ENCODE measurements at regions not wholly inside any gene's neighbourhood (a gene's known extent, or its start where the extent isn't known, plus 50 kb on each side); places are given as distances from the start of the nearest gene placed in this dataset.

DNA sequence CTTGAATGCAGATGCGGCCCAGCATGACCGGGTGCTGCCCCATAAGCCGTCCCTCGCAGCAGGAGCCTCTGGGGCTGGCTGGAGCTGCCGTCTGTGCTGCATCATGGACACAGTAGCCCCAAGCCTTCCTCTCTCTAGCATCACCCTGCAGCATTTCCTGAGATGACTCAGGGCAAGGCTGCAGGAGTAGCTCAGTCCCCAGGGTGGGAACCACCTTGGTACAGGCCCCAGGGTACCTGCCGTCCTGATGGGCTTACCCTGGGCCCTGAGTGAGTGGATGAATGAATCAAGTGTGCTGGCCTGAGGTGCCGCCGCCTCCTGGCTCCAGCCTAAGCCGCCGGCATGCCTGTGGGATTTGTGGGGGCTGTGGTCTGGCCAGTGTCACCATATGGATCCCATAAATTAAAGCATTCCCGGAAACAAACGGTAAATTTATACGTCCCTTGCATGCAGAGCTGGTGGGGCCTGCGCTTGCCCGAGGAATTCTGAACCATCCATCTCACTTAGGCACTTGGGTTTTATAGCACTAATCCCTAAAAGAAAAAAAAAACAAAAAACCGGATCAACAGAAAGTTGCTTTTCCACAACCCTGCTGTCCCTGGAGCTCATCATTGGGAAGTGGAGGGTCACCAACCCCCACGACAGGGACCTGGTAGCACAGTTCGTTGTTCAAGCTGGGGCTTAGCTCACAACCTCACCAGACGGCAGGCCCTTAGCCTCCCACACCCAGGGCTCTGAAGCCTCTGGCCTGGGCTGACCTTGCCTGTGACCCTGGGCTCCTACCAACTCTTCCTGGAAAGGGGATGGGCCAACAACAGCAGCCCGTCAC, 242.6 kb upstream of the CIBAR2 start:
- H3K9me3 ChIP-seq (ENCODE audit: control insufficient read depth in 1 of 2, low read length in 2 of 2), result peaks cover 0 to 3% of the 10 kb centered on the region in 2 donors
- H3K36me3 ChIP-seq (ENCODE audit: control insufficient read depth in 1 of 2, insufficient read depth in 2 of 2, low read length in 2 of 2), result no peaks in the 10 kb centered on the region
- no peak overlapping the region for H3K4me3 ChIP-seq (ENCODE audit: low read depth in 1 of 2, low read length in 2 of 2)
- no peaks in the 10 kb centered on the region for H3K27me3 ChIP-seq (ENCODE audit: low read depth, low read length)
- peaks cover 9 to 39% of the 10 kb centered on the region in 2 donors for H3K4me1 ChIP-seq (ENCODE audit: control insufficient read depth in 1 of 2, insufficient read depth in 2 of 2, low read length in 2 of 2)
- no peak overlapping the region for H3K27ac ChIP-seq (ENCODE audit: low read length)

DNA sequence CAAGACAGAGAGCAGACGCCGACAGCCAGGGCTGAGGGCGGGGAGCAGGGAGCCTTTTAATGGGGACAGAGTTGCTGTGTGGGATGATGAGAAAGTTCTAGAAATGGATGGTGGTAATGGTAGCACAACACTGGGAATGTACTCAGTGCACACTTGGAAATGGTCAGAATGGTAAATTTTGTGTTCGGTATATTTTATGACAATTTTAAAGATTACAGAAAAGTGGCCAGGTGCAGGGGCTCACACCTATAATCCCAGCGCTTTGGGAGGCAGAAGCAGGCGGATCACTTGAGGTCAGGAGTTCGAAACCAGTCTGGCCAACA, 243.2 kb upstream of the CIBAR2 start:
- no peaks in the 10 kb centered on the region for H3K27me3 ChIP-seq (ENCODE audit: low read depth, low read length)
- H3K9me3 ChIP-seq (ENCODE audit: control insufficient read depth in 1 of 2, low read length in 2 of 2), result peaks cover 0 to 3% of the 10 kb centered on the region in 2 donors
- no peak overlapping the region for H3K27ac ChIP-seq (ENCODE audit: low read length)

DNA sequence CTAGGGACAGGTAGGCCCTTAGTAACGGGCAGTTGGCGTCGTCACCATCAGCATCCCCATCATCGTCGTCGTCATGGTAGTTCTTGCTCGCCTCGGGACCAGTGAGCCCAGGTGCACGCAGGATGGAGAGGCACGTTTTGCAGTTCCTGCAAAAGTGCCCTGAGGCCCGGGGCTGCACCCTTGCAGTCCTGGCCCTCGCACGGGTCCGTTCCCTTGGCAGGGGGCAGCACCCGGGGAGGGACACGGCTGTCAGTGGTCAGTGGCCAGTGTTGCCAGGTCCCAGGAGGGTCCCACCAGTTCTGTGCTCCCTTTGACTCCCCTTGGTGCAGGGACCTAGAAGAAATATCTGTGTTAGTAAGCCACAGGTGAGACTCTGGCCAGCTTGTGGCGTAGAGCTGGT, 243.9 kb upstream of the CIBAR2 start:
- Histone ChIP-seq H3K9me3 (ENCODE audit: control insufficient read depth in 1 of 2, low read length in 2 of 2) (peaks cover 0 to 3% of the 10 kb centered on the region in 2 donors), H3K4me3 (ENCODE audit: low read depth in 1 of 2, low read length in 2 of 2) (no peak overlapping the region), H3K36me3 (ENCODE audit: control insufficient read depth in 1 of 2, insufficient read depth in 2 of 2, low read length in 2 of 2) (no peaks in the 10 kb centered on the region), H3K27me3 (ENCODE audit: low read depth, low read length) (no peaks in the 10 kb centered on the region), H3K27ac (ENCODE audit: low read length) (no peak overlapping the region), H3K4me1 (ENCODE audit: control insufficient read depth in 1 of 2, insufficient read depth in 2 of 2, low read length in 2 of 2) (peaks cover 6 to 27% of the 10 kb centered on the region in 2 donors)

More for the DNA sequence above, 243.2 kb upstream of the CIBAR2 start:
- H3K4me3 ChIP-seq (ENCODE audit: low read depth in 1 of 2, low read length in 2 of 2), result no peak overlapping the region
- peaks cover 8 to 34% of the 10 kb centered on the region in 2 donors for H3K4me1 ChIP-seq (ENCODE audit: control insufficient read depth in 1 of 2, insufficient read depth in 2 of 2, low read length in 2 of 2)
- H3K36me3 ChIP-seq (ENCODE audit: control insufficient read depth in 1 of 2, insufficient read depth in 2 of 2, low read length in 2 of 2), result no peaks in the 10 kb centered on the region

DNA sequence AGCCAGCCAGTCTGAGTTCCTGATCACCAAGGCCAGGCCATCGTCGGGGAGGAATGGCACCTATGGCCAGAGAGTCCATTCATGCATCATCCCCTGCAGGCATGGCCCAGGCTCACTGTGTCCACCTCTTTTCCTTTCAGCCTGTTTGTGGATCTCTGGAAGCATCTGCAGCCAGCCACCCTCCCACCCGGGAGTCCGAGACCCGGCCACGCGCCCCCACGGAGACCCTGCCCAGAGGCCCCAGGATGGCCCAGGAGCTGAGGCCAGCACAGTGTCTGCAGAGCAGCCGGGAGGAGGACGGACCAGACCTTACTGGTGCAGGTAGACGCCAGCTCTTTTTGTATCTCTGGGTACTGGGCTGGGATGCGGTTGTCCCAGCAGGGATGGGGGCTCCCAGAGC, 245.1 kb upstream of the CIBAR2 start:
- H3K9me3 ChIP-seq (ENCODE audit: control insufficient read depth in 1 of 2, low read length in 2 of 2), result peaks cover 0 to 3% of the 10 kb centered on the region in 2 donors
- no peak overlapping the region for H3K27ac ChIP-seq (ENCODE audit: low read length)
- no peaks in the 10 kb centered on the region for H3K27me3 ChIP-seq (ENCODE audit: low read depth, low read length)
- H3K36me3 ChIP-seq (ENCODE audit: control insufficient read depth in 1 of 2, insufficient read depth in 2 of 2, low read length in 2 of 2), result no peaks in the 10 kb centered on the region
- peaks cover 6 to 22% of the 10 kb centered on the region in 2 donors for H3K4me1 ChIP-seq (ENCODE audit: control insufficient read depth in 1 of 2, insufficient read depth in 2 of 2, low read length in 2 of 2)
- no peak overlapping the region for H3K4me3 ChIP-seq (ENCODE audit: low read depth in 1 of 2, low read length in 2 of 2)

DNA sequence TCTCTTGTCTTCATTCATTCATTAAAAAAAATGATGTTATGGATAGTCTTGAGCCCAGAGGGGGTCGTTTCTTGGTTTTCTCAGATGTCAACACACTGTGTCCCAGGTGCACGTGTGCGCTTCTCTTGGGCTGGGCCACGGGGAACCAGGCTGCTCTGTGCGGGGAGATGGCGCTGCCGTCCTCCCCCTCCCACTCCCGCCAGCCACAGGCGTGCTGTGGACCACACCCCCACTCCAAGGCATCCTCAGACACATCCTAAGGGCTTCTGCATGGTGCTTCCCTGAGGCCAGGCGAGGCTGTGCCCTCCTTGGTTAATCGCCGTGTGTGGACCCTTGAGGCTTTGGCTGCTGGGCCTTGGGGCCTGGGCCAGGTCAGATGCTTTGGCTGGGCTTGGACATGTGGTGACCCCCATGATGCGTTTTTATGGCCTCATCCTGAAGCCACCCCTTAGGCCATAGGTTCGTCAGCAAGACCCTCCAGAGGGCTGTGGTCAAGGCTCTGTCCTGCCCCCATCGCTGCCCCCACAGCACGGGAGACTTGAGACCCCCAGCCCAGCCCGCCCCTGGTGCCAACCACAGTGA, 245.7 kb upstream of the CIBAR2 start:
- peaks cover 0 to 1% of the 10 kb centered on the region in 2 donors for H3K9me3 ChIP-seq (ENCODE audit: control insufficient read depth in 1 of 2, low read length in 2 of 2)
- no peaks in the 10 kb centered on the region for H3K36me3 ChIP-seq (ENCODE audit: control insufficient read depth in 1 of 2, insufficient read depth in 2 of 2, low read length in 2 of 2)
- no peaks in the 10 kb centered on the region for H3K27me3 ChIP-seq (ENCODE audit: low read depth, low read length)
- H3K4me1 ChIP-seq (ENCODE audit: control insufficient read depth in 1 of 2, insufficient read depth in 2 of 2, low read length in 2 of 2), result peaks cover 6 to 22% of the 10 kb centered on the region in 2 donors
- no peak overlapping the region for H3K27ac ChIP-seq (ENCODE audit: low read length)
- no peak overlapping the region for H3K4me3 ChIP-seq (ENCODE audit: low read depth in 1 of 2, low read length in 2 of 2)

DNA sequence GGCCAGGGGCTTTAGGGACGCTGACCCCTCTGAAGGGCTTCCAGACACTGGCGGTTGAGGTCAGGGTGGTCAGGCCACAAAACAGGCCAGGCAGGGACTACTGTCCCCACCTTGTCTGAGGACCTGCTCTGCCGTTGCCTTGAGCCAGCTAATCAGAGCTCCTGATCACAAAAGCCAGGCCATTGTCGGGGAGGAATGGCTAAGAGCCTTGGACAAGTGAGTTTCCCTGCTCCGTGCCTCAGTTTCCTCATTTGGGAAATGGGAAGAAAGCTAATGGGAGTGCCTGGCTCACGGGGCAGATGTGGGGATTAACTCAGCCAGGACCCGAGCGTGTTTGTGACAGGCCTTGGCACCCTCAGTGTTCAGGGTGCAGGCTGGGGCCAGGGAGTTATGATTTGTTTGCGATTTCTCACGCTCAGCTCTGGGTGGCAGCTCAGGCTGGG, 246.5 kb upstream of the CIBAR2 start:
- Histone ChIP-seq H3K27me3 (ENCODE audit: low read depth, low read length) (no peaks in the 10 kb centered on the region), H3K4me1 (ENCODE audit: control insufficient read depth in 1 of 2, insufficient read depth in 2 of 2, low read length in 2 of 2) (peaks cover 6 to 22% of the 10 kb centered on the region in 2 donors), H3K27ac (ENCODE audit: low read length) (no peak overlapping the region)

DNA sequence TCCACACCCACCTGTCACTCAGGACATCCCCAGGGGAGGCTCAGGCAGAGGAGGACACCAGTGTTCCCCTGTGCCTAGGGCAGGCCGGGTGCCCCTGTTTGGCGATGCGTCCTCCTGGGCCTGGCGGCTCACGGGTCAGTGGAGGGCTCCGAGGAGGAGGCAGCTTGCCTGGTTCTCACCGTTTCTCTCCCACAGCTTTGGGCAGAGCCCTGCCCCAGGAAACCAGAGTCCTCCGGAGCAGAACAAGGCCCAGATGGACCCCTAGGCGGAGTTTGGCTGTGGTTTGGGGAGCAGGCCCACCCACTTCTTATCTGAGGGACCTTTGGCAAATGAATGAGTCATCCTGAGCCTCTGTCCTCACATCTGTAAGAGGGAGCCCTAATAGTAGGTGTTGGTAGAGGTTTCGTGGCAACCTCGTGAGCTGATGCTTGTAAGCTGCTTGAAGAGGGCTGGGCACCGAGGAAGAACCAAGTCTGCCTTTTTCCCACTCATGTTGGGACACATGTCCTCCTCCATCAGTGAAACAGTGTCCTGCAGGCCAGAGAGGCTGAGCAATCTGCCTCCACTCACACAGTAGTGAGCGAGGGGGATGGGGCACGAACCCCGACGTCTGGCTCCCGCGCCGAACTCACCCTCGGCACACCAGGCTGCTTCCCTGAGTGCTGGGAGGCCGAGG, 247.0 kb upstream of the CIBAR2 start:
- H3K36me3 ChIP-seq (ENCODE audit: control insufficient read depth in 1 of 2, insufficient read depth in 2 of 2, low read length in 2 of 2), result no peaks in the 10 kb centered on the region
- no peaks in the 10 kb centered on the region for H3K27me3 ChIP-seq (ENCODE audit: low read depth, low read length)
- peaks cover 6 to 26% of the 10 kb centered on the region in 2 donors for H3K4me1 ChIP-seq (ENCODE audit: control insufficient read depth in 1 of 2, insufficient read depth in 2 of 2, low read length in 2 of 2)
- no peak overlapping the region for H3K27ac ChIP-seq (ENCODE audit: low read length)
- H3K4me3 ChIP-seq (ENCODE audit: low read depth in 1 of 2, low read length in 2 of 2), result no peak overlapping the region
- H3K9me3 ChIP-seq (ENCODE audit: control insufficient read depth in 1 of 2, low read length in 2 of 2), result no peaks in the 10 kb centered on the region

More for the DNA sequence above, 246.5 kb upstream of the CIBAR2 start:
- Histone ChIP-seq H3K9me3 (ENCODE audit: control insufficient read depth in 1 of 2, low read length in 2 of 2) (no peaks in the 10 kb centered on the region), H3K36me3 (ENCODE audit: control insufficient read depth in 1 of 2, insufficient read depth in 2 of 2, low read length in 2 of 2) (no peaks in the 10 kb centered on the region), H3K4me3 (ENCODE audit: low read depth in 1 of 2, low read length in 2 of 2) (no peak overlapping the region)

DNA sequence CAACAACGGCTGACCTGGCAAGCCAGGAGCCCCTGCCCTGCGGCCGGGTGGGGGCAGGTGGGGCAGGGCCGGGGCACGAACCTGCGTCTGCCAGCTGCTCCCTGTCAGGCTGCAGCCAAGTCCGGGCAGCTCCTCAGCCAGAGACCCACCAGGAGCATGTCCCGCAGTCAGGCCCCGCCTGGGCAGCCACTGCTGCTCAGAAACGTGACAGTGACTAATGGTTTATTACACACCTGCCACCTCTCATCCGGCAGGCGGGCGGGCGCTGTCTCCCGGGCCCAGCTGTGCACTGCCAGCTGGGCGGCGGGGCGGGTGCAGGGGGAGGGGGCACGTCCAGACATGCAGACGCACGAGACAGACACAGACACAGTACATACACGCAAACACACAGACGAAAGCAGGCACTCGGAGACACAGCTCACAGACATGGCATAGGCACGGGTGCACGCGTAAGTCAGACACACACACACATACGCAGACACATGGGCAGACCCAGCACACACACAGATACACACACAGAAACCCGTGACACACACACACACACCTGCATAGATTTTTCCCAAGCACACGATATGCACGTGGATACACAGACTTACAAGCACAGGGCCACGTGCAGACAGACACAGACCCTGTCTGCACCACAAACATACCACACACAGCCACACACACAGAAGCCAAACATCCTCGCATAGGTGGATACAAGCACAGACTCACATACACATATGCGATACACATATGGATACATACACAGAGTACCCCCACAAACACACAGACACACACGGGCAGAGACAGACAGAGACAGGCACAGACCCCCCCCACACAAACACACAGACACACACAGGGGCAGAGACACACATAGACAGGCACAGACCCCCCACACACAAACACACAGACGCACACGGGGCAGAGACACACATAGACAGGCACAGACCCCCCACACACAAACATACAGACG, 248.3 kb upstream of the CIBAR2 start:
- Histone ChIP-seq H3K36me3 (ENCODE audit: control insufficient read depth in 1 of 2, insufficient read depth in 2 of 2, low read length in 2 of 2) (no peaks in the 10 kb centered on the region), H3K9me3 (ENCODE audit: control insufficient read depth in 1 of 2, low read length in 2 of 2) (no peaks in the 10 kb centered on the region), H3K27ac (ENCODE audit: low read length) (no peak overlapping the region), H3K27me3 (ENCODE audit: low read depth, low read length) (no peaks in the 10 kb centered on the region), H3K4me3 (ENCODE audit: low read depth in 1 of 2, low read length in 2 of 2) (no peak overlapping the region), H3K4me1 (ENCODE audit: control insufficient read depth in 1 of 2, insufficient read depth in 2 of 2, low read length in 2 of 2) (peaks cover 6 to 21% of the 10 kb centered on the region in 2 donors)

DNA sequence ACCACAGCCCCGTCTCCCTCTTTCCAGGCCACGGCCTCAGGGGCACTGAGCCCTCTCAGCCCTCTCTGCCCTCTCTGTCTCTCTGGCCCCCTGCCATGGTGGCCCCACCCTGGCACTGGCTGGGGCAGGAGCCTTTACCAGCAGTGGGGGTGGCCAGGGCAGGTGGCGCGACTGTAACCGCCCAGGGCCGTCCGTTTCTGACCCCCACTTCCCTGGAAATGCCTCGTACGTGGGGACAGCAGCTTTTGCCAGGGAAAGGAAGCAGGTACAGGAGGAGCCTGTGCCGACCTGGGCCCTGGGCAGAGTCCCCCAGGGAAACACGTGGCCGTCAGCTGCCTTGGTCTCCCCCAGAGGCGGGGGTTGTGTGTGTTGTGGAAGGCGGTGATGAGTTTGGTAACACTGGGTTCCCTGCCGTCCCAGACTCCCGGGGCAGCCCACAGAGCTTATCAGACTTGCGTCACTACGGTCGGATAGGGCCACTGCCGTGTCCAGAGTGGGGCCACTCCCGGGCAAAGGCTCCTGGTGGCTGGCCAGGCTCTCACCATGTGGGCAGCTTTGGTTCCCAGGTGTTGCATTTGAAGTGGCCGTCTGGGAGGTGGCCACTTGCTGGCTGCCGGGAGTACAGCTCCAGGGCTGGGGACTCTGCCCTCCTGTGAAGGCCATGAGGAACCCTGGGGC, 249.3 kb upstream of the CIBAR2 start:
- H3K4me1 ChIP-seq (ENCODE audit: control insufficient read depth in 1 of 2, insufficient read depth in 2 of 2, low read length in 2 of 2), result peaks cover 6 to 29% of the 10 kb centered on the region in 2 donors
- no peaks in the 10 kb centered on the region for H3K27me3 ChIP-seq (ENCODE audit: low read depth, low read length)
- H3K36me3 ChIP-seq (ENCODE audit: control insufficient read depth in 1 of 2, insufficient read depth in 2 of 2, low read length in 2 of 2), result no peaks in the 10 kb centered on the region
- H3K4me3 ChIP-seq (ENCODE audit: low read depth in 1 of 2, low read length in 2 of 2), result no peak overlapping the region
- H3K9me3 ChIP-seq (ENCODE audit: control insufficient read depth in 1 of 2, low read length in 2 of 2), result no peaks in the 10 kb centered on the region
- H3K27ac ChIP-seq (ENCODE audit: low read length), result no peak overlapping the region

DNA sequence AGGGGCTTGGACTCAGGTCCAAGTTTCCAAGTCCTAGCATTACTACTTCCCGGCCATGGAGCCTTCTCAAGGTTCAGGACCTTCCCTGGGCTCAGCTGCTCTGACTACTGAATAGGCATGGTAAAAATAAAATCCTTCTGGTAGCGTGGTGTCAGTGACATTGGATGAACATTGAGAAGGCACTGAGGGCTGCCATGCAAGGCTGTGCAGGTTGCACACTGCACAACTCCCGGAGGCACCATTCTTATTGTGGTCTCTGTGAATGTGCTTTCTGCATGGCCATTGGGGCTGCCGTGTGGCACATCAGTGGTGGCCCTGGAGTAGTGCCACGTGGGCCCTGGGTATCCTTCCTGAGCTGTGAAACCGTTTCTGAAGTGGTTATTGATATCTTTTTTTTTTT, 250.2 kb upstream of the CIBAR2 start:
- H3K27ac ChIP-seq (ENCODE audit: low read length), result no peak overlapping the region
- peaks cover 6 to 37% of the 10 kb centered on the region in 2 donors for H3K4me1 ChIP-seq (ENCODE audit: control insufficient read depth in 1 of 2, insufficient read depth in 2 of 2, low read length in 2 of 2)
- H3K27me3 ChIP-seq (ENCODE audit: low read depth, low read length), result no peaks in the 10 kb centered on the region

More for the DNA sequence above, 250.2 kb upstream of the CIBAR2 start:
- no peaks in the 10 kb centered on the region for H3K9me3 ChIP-seq (ENCODE audit: control insufficient read depth in 1 of 2, low read length in 2 of 2)
- H3K36me3 ChIP-seq (ENCODE audit: control insufficient read depth in 1 of 2, insufficient read depth in 2 of 2, low read length in 2 of 2), result no peaks in the 10 kb centered on the region
- H3K4me3 ChIP-seq (ENCODE audit: low read depth in 1 of 2, low read length in 2 of 2), result no peak overlapping the region

All from muscle layer of duodenum (tissue), 2 donors.